Activated T-cell treated with anti-CD3 and anti-CD28 coated beads, Interleukin-2, amount 50 U/mL, for 4 hours (primary cell): ENCODE measurements at regions not wholly inside any gene's neighbourhood (a gene's known extent, or its start where the extent isn't known, plus 50 kb on each side); places are given as distances from the start of the nearest gene placed in this dataset.

ENCODE experiments used
- ATAC-seq, 2 donors: fragments of 200-7000 bp; cut with Tn5 transposase; one replicate each; pipeline ENCODE4 v1.10.0; 2021
- DNase-seq: peaks from one replicate; pipeline ENCODE4 v3.0.0-alpha.2; 2020
- H3K27me3 Mint-ChIP-seq: one replicate; pipeline ENCODE4 v1.8.0; 2021; ENCODE audit warnings: low read depth, mixed read lengths
- H3K36me3 Mint-ChIP-seq: one replicate; pipeline ENCODE4 v1.8.0; 2022; ENCODE audit warnings: mixed read lengths; ENCODE audit not compliant: insufficient read depth
- H3K4me1 Mint-ChIP-seq: one replicate; pipeline ENCODE4 v1.8.0; 2021; ENCODE audit warnings: low read depth, mixed read lengths
- H3K4me3 Mint-ChIP-seq: one replicate; pipeline ENCODE4 v1.8.0; 2021; ENCODE audit warnings: mild to moderate bottlenecking, moderate library complexity, mixed read lengths
- H3K9me3 Mint-ChIP-seq: one replicate; pipeline ENCODE4 v1.8.0; 2021; ENCODE audit warnings: mixed read lengths

DNA sequence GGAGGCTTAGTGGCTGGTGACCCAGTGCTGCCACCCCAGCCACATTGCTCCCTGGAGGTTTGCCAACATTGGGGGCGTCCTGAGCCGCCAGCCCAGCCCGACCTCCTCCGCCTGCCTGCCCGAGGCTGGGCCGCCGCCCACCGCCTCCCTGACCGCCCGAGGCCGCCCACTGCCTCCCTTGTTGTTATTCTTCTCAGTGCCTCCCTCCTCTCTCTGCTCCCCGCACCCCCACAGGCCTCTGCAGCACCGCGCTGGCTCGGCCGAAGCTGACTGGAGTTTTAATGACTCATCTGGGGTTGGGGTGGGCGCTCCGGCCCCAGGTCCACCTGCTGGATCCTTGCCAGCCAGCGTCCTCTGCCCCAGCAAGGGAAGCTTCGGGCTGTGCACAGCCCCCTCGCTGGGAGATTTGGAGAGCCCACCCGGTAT, 102.5 kb downstream of the RBFOX3 start:
- no peaks in the 10 kb centered on the region for H3K4me1 Mint-ChIP-seq
- no peaks in the 10 kb centered on the region for H3K9me3 Mint-ChIP-seq
- ATAC-seq (no peak), DNase-seq (no peak)
- peaks cover 6% of the 10 kb centered on the region for H3K27me3 Mint-ChIP-seq
- H3K4me3 Mint-ChIP-seq: no peak overlapping the region
- no peaks in the 10 kb centered on the region for H3K36me3 Mint-ChIP-seq

DNA sequence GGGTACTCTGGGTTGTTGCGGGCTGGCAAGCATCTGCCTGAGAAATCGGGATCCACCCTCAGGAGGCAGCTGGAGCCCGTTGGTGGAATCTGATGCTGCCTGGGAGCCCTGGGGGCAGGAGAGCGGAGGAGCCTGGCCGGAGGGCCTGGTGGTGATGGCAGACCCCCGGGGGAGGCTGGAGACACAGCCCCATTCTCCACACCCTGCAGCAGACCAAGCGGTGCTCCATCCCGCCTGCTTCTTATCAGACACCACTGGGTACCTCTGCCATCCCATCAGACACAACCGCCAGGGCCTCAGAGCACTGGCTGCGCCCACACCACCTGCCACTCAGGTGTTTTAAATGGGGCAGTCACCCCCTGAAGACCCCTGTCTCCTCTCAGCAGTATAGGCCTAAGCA, 103.9 kb downstream of the RBFOX3 start:
- no peak for ATAC-seq
- no peak for DNase-seq
- Mint-ChIP-seq H3K4me1 (no peaks in the 10 kb centered on the region), H3K36me3 (no peaks in the 10 kb centered on the region), H3K9me3 (no peaks in the 10 kb centered on the region), H3K27me3 (peaks cover 11% of the 10 kb centered on the region), H3K4me3 (no peak overlapping the region)

DNA sequence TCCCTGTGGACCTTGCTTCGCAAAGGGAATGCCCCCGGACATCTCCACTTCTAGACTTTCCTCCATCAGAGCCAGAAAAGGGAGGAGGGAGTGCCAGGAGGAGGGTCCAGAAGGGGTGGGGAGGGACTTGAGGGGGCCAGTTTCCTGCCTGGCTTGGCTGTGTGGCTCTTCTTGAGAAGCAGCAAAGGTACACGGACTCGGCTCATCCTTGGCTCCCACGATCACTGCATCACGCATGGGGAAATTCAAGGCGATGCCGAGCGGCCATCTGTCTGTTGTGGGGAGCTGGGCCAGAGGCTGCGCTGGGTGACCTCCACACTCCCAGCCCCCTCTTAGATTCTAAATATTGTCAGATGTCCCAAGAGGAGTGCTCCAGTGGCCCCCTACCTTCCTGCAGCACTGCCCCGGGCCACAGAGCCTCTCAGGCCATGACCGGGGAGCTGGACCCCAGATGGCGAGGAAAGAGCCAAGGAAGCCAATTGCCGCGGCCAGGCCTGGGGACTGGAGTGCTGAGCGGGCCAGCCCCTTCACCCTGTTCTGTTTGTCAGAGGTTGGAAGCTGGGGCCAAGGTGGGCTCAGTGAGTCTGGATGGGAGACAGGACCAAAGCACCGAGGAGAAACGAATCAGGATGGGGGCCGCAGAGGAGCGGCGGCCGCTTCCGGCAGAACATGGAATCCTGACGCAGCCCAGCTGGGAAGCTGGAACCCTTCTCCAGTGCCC, 104.5 kb downstream of the RBFOX3 start:
- DNase-seq: no peak
- Mint-ChIP-seq H3K4me1 (no peaks in the 10 kb centered on the region), H3K27me3 (peaks cover 17% of the 10 kb centered on the region), H3K9me3 (no peaks in the 10 kb centered on the region), H3K36me3 (no peaks in the 10 kb centered on the region), H3K4me3 (no peak overlapping the region)
- no peak for ATAC-seq

DNA sequence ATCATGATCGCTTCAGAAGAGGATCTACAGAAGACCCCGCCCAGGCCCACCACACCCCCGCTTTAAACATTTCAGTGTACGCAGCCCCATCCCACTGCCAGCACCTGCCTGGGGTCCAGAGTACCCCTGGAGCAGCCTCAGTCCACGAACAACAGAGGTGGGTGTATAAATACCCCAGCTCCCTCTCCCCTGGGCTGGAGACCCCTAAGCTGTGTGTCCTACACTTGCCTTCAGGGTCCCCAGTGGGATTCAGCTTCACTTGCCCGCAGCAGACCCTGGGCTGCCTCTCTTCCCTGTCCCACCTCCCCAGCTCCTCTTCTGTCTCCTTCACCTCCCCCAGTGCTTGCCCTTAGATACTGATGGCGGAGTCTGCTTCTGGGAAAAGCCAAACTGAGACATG, 105.7 kb downstream of the RBFOX3 start:
- Mint-ChIP-seq H3K4me1 (no peaks in the 10 kb centered on the region), H3K36me3 (no peaks in the 10 kb centered on the region), H3K9me3 (no peaks in the 10 kb centered on the region), H3K4me3 (no peak overlapping the region), H3K27me3 (peaks cover 17% of the 10 kb centered on the region)
- DNase-seq (no peak), ATAC-seq (no peak)

DNA sequence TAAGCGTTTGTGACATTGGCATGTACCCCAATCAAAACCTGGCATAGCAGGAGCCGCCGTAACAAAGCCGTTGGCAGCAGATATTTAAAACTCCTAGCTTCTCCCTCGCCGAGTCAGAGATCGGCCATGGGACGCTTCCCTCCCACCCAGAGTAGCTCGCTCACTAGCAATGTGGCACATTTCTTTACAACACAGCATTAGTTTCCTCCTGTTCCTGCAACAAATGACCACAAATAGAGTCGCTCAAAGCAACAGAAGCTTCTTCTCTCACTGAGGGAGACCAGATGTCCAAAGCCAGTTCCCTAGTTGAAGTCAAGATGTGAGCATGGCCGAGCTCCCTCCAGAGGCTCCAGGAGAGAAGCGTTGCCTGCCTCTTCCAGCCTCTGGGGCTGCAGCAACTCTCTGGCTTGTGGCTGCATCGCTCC, 106.7 kb downstream of the RBFOX3 start:
- H3K9me3 Mint-ChIP-seq: no peaks in the 10 kb centered on the region
- ATAC-seq (no peak), DNase-seq (no peak)
- H3K4me3 Mint-ChIP-seq: no peak overlapping the region
- peaks cover 20% of the 10 kb centered on the region for H3K27me3 Mint-ChIP-seq
- no peaks in the 10 kb centered on the region for H3K36me3 Mint-ChIP-seq
- no peaks in the 10 kb centered on the region for H3K4me1 Mint-ChIP-seq

DNA sequence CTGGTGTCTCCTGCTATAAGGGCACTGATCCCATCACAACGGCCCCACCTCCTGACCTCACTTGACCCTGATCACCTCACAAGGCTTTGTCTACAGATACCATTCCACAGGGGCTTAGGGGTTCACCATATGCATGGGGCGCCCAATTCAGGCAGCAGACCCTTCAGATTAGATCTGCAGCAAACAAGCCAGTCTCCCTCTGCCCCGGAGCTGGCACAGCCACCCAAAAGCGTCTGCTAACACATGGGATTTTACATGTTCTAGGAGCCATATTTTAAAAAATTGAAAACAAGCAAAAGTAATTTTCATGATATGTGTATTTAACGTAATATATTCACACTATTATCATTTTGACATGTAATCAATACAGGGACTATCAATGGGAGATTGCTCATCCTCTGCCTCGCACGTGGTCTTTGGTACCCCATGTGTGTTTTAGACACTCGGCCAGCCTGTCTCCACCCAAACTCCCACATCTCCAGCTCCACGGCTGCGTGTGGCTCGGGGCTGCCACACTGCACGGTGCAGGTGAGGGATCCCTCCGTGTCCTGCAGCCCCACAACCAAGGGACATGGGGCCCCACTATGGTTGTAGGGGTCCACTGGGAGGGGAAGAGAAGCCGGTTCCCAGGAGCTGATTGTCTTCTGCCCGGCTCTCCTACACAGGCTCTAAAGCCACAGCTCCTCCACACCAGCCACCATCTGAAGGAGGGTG, 107.6 kb downstream of the RBFOX3 start:
- no peak for DNase-seq
- Mint-ChIP-seq H3K4me1 (no peaks in the 10 kb centered on the region), H3K27me3 (peaks cover 18% of the 10 kb centered on the region), H3K9me3 (no peaks in the 10 kb centered on the region), H3K4me3 (no peak overlapping the region), H3K36me3 (no peaks in the 10 kb centered on the region)
- ATAC-seq: no peak

DNA sequence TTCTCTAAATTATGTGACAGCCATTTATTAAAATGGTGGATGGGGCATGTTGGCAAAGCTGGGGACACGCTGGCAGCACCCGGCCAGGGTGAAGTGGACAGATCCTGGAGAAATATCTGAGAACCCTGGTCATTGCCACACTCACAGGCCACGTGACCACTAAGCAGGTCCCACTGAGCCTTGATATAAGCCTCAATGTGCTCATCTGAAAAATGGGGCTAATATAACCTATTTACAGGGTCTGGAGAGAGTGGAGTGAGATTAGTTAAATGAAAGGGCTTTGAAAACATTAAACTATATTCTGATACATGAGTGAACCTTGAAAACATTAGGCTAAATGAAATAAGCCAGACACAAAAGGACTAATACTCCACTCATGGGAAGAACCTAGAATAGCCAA, 108.9 kb downstream of the RBFOX3 start:
- no peak for ATAC-seq
- Mint-ChIP-seq H3K4me3 (no peak overlapping the region), H3K36me3 (no peaks in the 10 kb centered on the region), H3K9me3 (no peaks in the 10 kb centered on the region), H3K27me3 (peaks cover 18% of the 10 kb centered on the region), H3K4me1 (no peaks in the 10 kb centered on the region)
- no peak for DNase-seq

DNA sequence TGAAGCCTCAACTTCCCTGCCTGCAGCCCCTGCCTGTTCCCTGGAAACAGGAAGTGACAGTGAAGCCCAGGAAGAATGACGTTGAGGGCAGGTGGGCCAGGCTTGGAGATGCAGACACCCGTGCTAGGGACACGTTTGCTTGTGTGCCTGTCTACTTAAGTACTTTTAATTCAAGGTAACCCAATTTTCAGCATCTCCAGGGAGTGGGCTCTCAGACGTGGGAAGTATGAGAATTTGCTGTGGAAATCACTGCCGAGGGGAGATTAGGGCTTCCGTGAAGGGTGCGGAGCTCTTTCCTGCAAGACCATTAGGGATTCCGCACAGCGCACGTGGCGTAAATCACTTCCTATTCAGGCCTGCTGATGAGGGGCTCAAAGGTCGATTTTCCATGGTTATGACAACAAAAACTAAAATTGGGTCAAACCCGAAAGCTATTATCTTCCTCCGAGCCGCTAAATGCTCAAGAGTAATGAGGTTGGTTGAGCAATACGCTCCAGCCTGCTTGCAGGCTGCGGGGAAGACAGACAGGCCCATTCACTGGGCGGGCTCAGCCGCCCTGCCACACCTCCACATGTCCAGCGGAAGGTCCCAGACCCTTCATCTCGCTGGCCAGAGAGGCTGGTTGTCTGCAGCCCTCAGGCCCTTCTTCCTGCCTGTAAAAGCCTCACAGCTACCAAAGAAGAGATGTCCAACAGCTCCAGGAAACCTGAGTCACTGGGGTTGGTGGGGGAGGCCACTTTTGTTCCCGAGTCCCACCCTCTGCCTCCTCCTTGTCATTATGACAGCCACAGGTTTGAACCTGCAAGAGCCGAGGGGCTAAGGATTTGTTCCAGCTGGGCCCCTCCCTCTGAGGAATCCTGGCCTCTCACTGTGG, 109.9 kb downstream of the RBFOX3 start:
- Mint-ChIP-seq H3K36me3 (no peaks in the 10 kb centered on the region), H3K4me1 (no peaks in the 10 kb centered on the region), H3K27me3 (peaks cover 18% of the 10 kb centered on the region), H3K4me3 (no peak overlapping the region), H3K9me3 (no peaks in the 10 kb centered on the region)
- DNase-seq: no peak
- no peak for ATAC-seq

DNA sequence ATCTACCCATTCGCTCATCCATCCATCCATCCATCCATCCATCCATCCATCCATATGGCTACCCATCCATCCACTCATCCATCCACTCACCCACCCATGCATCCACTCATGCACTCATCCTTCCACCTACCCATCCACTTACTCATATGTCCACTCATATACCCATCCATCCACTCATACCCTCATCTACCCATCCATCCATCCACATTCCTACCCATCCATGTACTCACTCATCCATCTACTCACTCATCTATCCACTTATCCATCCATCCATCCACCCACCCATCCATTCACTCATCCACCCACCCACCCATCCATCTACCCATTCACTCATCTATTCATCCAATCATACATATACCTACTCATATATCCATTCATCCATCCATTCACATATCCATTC, 112.0 kb downstream of the RBFOX3 start:
- DNase-seq: no peak
- H3K36me3 Mint-ChIP-seq: no peaks in the 10 kb centered on the region
- no peak for ATAC-seq
- H3K9me3 Mint-ChIP-seq: no peaks in the 10 kb centered on the region
- H3K27me3 Mint-ChIP-seq: peaks cover 17% of the 10 kb centered on the region
- no peak overlapping the region for H3K4me3 Mint-ChIP-seq
- H3K4me1 Mint-ChIP-seq: no peaks in the 10 kb centered on the region

DNA sequence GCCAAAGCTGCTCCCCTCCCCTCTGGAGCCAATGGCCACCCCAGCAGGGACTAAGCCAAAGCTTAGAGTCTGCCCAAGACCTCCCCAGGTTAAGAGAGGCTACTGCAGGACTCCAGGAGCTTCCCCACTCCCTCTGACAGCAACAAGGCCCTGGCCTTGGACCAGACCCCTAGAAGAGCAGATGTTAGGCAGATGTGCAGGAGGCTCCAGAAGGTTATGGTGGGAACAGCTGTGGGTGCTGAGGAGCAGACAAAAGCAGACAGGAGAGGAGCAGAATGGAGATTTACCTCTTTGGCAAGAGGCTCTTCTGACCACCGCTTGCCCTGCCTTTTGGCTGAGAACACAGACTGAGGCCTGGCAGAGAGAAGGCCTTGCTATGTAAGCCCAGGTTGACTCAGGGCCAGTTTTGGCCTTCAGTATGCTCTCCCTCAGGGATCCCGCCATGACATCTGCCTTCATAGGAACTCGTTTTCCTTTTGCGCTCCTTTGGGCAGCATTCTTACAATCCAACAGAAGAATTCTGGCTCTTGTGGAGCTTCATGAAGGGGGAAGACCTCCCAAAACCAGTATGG, 113.0 kb downstream of the RBFOX3 start:
- peaks cover 15% of the 10 kb centered on the region for H3K27me3 Mint-ChIP-seq
- ATAC-seq (no peak), DNase-seq (no peak)
- H3K4me1 Mint-ChIP-seq: no peaks in the 10 kb centered on the region
- no peaks in the 10 kb centered on the region for H3K36me3 Mint-ChIP-seq
- H3K9me3 Mint-ChIP-seq: peaks cover 4% of the 10 kb centered on the region
- no peak overlapping the region for H3K4me3 Mint-ChIP-seq

DNA sequence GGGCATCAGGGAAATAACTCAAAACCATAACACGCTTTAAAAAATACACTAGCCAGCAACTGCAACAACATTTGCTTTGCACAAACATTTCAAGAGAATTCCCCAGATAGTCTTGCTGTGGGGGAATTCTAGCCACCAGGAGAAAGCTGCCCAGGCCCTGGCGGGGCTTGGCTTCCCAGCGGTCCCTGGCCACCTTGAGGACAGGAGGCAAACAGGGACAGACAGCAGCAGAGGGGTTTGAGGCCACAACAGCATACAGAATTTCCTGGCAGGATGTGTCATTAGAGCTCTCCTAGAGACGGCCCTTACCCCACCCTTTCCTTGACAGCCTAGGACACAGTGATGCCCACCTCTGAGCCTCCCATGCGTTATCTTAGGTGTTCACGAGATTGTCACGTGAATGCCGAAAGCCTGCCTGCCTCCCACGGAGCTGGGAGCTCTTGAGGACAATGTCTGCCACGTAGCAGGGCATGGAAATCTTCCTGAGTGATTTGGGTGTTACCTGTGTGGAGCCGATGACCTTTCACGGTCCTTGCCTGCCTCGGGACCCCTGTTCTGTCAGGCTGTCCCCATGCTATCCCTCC, 114.3 kb downstream of the RBFOX3 start:
- Mint-ChIP-seq H3K36me3 (no peaks in the 10 kb centered on the region), H3K27me3 (peaks cover 13% of the 10 kb centered on the region)

DNA sequence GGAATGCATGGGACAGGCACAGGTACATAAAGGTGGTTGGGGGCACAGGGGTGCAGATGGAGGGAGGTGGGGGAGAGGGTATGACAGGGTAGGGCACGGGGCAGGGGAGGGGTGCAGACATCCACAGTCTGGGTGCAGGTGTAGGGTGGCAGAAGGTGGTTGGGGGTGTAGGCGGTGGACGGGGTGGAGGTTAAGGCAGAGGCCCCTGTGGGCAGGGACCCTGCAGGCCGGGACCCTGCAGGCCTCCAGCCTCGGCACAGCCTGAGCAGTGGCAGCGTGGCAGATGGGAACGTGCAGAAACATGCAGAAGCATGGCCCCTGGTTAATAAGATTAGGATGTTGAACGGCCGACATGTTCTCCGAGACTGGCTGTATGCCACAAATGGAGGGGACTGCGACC, 115.2 kb downstream of the RBFOX3 start:
- H3K36me3 Mint-ChIP-seq: no peaks in the 10 kb centered on the region
- no peaks in the 10 kb centered on the region for H3K4me1 Mint-ChIP-seq
- peaks cover 13% of the 10 kb centered on the region for H3K27me3 Mint-ChIP-seq
- H3K9me3 Mint-ChIP-seq: peaks cover 8% of the 10 kb centered on the region
- no peak for ATAC-seq
- no peak for DNase-seq
- H3K4me3 Mint-ChIP-seq: no peak overlapping the region

More for the DNA sequence above, 114.3 kb downstream of the RBFOX3 start:
- Mint-ChIP-seq H3K4me3 (no peak overlapping the region), H3K4me1 (no peaks in the 10 kb centered on the region), H3K9me3 (peaks cover 8% of the 10 kb centered on the region)
- ATAC-seq: no peak
- no peak for DNase-seq

DNA sequence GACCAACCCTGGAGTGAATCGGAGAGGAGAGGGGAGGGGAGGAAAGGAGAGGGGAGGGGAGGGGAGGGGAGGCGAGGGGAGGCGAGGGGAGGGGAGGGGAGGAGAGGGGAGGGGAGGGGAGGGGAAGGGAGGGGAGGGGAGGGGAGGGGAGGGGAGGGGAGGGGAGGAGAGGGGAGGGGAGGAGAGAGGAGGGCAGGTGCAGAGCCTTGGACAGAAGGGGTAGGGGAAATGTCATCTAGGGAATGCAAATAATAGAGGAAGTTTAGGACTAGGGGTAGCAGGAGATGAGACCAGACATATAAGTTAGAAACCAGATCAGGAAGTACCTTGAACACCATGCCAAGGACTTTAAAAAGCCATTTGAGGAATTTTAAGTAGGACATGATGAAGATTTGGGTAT, 119.8 kb downstream of the RBFOX3 start:
- Mint-ChIP-seq H3K9me3 (peaks cover 8% of the 10 kb centered on the region), H3K4me3 (no peak overlapping the region), H3K4me1 (no peaks in the 10 kb centered on the region), H3K36me3 (no peaks in the 10 kb centered on the region), H3K27me3 (peaks cover 30% of the 10 kb centered on the region)
- ATAC-seq (no peak), DNase-seq (no peak)

DNA sequence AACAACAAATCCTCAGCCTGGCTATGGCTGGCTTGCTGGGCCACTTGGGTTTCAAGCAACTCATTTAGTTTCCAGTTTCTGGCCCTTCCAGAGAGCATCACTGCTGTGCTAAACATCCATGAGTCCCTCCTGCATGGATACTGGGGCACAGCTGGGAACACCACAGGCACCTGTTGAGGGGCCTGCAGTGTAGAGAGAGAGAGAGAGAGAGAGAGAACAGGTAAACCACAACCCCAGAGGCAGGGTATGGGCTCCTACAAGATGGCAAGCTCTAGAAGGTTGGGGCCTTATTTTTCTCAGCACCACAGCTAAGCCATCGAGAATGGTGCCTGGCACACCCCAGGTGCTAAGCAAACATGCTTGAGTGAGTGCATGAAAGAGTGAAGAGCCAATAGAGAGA, 120.3 kb downstream of the RBFOX3 start:
- ATAC-seq (no peak), DNase-seq (no peak)
- H3K4me1 Mint-ChIP-seq: no peaks in the 10 kb centered on the region
- no peaks in the 10 kb centered on the region for H3K36me3 Mint-ChIP-seq
- H3K27me3 Mint-ChIP-seq: peaks cover 34% of the 10 kb centered on the region
- H3K9me3 Mint-ChIP-seq: peaks cover 8% of the 10 kb centered on the region
- H3K4me3 Mint-ChIP-seq: no peak overlapping the region
